HG03558 (cell line): ENCODE measurements at regions not wholly inside any gene's neighbourhood (a gene's known extent, or its start where the extent isn't known, plus 50 kb on each side); places are given as distances from the start of the nearest gene placed in this dataset.

ENCODE experiments used
- ATAC-seq: cut with Tn5 transposase; IDR thresholded peaks from one replicate; pipeline ENCODE4 v1.9.1; 2021; ENCODE audit warnings: moderate number of reproducible peaks; ENCODE audit not compliant: unreplicated experiment; ENCODE audit errors: extremely low read depth

GRCh38 chr9:118336943-118337330 is 632.7 kb downstream of the TLR4 start:
- ATAC-seq, result no peak

- no peak for ATAC-seq
Measured at GRCh38 chr9:118360036-118360435, 655.8 kb downstream of the TLR4 start.

- no peak for ATAC-seq
Measured at GRCh38 chr9:118362123-118362522, 657.9 kb downstream of the TLR4 start.

- no peak for ATAC-seq
Measured at GRCh38 chr9:118362596-118362995, 658.4 kb downstream of the TLR4 start.

- no peak for ATAC-seq
Measured at GRCh38 chr9:118364266-118365106, 660.3 kb downstream of the TLR4 start.

- no peak for ATAC-seq
Measured at GRCh38 chr9:118366228-118366627, 662.0 kb downstream of the TLR4 start.

- no peak for ATAC-seq
Measured at GRCh38 chr9:118367383-118367782, 663.2 kb downstream of the TLR4 start.

GRCh38 chr9:118384531-118385100 is 680.4 kb downstream of the TLR4 start:
- ATAC-seq, result no peak

- ATAC-seq, result no peak
Measured at GRCh38 chr9:118395415-118395814, 691.2 kb downstream of the TLR4 start.

GRCh38 chr9:118401546-118401945 is 697.3 kb downstream of the TLR4 start:
- ATAC-seq, result no peak

GRCh38 chr9:118414676-118415075 is 710.5 kb downstream of the TLR4 start:
- no peak for ATAC-seq

GRCh38 chr9:118418887-118419565 is 714.8 kb downstream of the TLR4 start:
- no peak for ATAC-seq

GRCh38 chr9:118419676-118420075 is 715.5 kb downstream of the TLR4 start:
- no peak for ATAC-seq

- ATAC-seq, result no peak
Measured at GRCh38 chr9:118422508-118422907, 718.3 kb downstream of the TLR4 start.

- ATAC-seq, result no peak
Measured at GRCh38 chr9:118423021-118423420, 718.8 kb downstream of the TLR4 start.

- no peak for ATAC-seq
Measured at GRCh38 chr9:118423721-118424120, 719.5 kb downstream of the TLR4 start.

GRCh38 chr9:118426772-118427171 is 722.6 kb downstream of the TLR4 start:
- no peak for ATAC-seq

- ATAC-seq, result no peak
Measured at GRCh38 chr9:118438810-118439209, 734.6 kb downstream of the TLR4 start.

- ATAC-seq, result no peak
Measured at GRCh38 chr9:118439441-118439840, 735.2 kb downstream of the TLR4 start.

- ATAC-seq, result no peak
Measured at GRCh38 chr9:118444403-118444802, 740.2 kb downstream of the TLR4 start.

- no peak for ATAC-seq
Measured at GRCh38 chr9:118446943-118447639, 742.9 kb downstream of the TLR4 start.
